ENCODE measurements at regions not wholly inside any gene's neighbourhood (a gene's known extent, or its start where the extent isn't known, plus 50 kb on each side); places are given as distances from the start of the nearest gene placed in this dataset.
"Not testable (repeated sequence)": the region's sequence is repeated elsewhere in the genome, so short reads cannot be mapped to it uniquely, and the experiment has no call there.

DNA sequence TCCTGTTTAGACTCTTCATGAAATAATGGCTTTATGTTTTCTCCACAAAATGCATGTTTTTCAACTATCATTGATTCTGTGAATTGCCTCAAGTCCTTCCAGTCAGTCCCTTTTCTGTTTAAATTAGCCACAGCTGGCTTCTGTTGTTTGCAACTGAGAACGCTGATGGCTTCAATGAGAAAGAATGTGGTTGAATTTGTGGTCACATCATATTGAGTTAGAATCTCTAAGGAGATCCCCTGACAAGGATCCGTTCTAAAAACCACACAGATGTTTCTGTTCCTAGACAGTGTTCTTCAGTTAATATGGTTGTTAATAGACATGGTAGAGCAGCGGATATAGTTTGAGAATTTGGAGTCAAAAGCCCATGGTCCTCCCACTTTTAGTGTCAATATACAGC, 323.6 kb upstream of the NOTCH2NLA start:
- intact Hi-C loops (cut with micrococcal nuclease); H3K9me3 ChIP-seq (replicated peaks); H3K27ac ChIP-seq (replicated peaks); DNase-seq; H3K4me3 ChIP-seq; H3K4me1 ChIP-seq; H3K36me3 ChIP-seq; H3K27me3 ChIP-seq (ENCODE audit: low read depth): not testable (repeated sequence)

DNA sequence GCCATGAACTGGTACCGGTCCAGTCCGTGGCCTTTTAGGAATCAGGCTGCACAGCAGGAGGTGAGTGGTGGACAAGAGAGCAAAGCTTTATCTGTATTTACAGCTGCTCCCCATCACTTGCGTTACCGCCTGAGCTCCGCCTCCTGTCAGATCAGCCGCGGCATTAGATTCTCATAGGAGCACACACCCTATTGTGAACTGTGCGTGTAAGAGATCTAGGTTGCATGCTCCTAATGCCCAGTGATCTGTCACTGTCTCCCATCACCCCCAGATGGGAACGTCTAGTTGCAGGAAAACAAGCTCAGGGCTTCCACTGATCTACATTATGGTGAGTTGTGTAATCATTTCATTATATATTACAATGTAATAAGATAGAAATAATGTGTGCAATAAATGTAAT, 319.9 kb upstream of the NOTCH2NLA start:
- H3K36me3 ChIP-seq; DNase-seq; H3K4me1 ChIP-seq; H3K27me3 ChIP-seq (ENCODE audit: low read depth); H3K4me3 ChIP-seq; H3K9me3 ChIP-seq (replicated peaks); intact Hi-C loops (cut with micrococcal nuclease); H3K27ac ChIP-seq (replicated peaks): not testable (repeated sequence)

DNA sequence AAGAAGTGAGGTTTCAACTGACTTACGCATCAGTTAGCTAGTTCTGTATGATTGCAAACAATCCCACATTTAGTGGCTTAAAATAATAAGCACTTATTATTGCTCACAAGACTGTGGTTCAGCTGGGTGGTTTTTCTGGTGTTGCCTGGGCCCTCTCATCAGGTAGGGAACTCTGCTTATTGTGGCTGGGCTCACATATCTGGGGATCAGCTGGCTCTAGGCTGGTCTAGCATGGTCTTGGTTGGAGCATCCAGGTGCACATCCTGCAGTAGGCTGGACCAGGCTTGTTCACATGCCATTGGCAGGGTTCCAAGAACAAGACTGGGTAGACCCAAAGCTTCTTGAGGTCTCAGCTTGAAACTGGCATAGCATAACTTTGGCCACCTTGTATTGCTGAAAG, 317.4 kb upstream of the NOTCH2NLA start:
- H3K4me1 ChIP-seq; H3K27me3 ChIP-seq (ENCODE audit: low read depth); H3K36me3 ChIP-seq; H3K9me3 ChIP-seq (replicated peaks); DNase-seq; H3K4me3 ChIP-seq; H3K27ac ChIP-seq (replicated peaks); intact Hi-C loops (cut with micrococcal nuclease): not testable (repeated sequence)

DNA sequence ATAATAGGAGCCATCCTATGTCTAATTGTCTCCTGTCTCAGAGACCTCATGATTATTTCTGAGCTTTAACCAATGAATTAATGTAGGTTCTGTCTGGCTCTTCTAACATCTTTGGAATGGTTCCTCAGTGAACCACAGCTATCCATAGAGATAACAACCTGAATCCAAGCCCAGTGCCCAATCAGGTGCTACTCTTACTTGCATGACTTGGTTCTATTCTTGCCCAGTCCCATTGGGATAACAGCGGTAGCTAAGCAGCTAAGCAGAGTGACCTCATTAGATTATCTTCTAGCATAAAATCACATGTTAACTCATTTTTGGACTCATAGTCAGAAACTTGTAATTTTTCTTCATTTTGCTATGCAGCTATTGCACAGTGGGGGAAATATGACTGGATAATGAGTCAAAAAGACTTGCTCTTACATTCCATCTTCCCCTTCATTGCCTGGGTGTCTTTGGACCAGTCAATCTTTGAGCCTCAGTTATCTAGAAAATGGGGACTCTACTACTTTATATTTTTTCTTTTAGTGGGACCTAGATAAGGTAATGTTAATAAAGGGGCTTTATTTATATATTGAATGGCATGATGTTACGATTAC, 309.1 kb upstream of the NOTCH2NLA start:
- H3K9me3 ChIP-seq (replicated peaks); H3K4me3 ChIP-seq; H3K4me1 ChIP-seq; H3K36me3 ChIP-seq; H3K27me3 ChIP-seq (ENCODE audit: low read depth); intact Hi-C loops (cut with micrococcal nuclease); H3K27ac ChIP-seq (replicated peaks); DNase-seq: not testable (repeated sequence)

DNA sequence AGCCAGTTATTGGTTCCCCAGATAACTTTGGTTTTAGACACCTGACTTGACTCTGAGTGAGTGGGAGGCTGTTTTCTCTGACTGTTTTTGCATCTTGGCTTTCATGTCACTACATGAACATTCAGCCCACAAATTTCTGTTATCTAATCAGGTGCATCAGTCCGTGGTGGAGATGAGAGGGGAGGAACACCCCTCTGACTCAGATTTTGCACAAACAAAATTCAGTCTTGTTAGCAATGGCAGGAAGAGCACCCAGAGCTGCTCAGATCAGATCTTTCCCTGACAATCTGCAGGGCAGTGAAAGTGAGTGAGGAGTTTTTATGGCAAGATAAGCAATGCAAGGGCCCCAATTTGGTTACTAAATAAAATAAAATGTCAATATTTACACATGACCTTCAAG, 307.2 kb upstream of the NOTCH2NLA start:
- DNase-seq; intact Hi-C loops (cut with micrococcal nuclease); H3K27me3 ChIP-seq (ENCODE audit: low read depth); H3K4me3 ChIP-seq; H3K4me1 ChIP-seq; H3K9me3 ChIP-seq (replicated peaks); H3K27ac ChIP-seq (replicated peaks); H3K36me3 ChIP-seq: not testable (repeated sequence)

DNA sequence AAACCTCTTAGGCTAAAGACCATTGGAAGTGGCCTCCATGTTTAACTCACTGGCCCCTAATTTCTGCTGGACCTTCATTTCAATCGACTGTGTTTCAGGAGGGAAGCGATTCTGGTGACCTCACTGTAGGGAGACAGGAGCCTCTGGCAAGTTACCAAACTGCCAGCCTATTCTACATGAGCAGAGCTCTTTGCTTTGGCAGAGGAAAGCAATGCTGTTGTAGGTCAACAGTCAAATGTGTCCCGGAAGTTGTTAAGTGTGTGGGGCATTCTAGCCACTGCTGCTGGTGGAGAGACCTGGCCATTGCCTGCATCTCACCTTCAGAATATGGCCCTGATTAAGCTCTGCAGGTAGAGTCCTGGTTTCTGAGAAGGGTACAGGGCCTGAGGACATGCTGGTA, 306.8 kb upstream of the NOTCH2NLA start:
- H3K27me3 ChIP-seq (ENCODE audit: low read depth); H3K9me3 ChIP-seq (replicated peaks); H3K27ac ChIP-seq (replicated peaks); intact Hi-C loops (cut with micrococcal nuclease); H3K36me3 ChIP-seq; H3K4me1 ChIP-seq; H3K4me3 ChIP-seq; DNase-seq: not testable (repeated sequence)

DNA sequence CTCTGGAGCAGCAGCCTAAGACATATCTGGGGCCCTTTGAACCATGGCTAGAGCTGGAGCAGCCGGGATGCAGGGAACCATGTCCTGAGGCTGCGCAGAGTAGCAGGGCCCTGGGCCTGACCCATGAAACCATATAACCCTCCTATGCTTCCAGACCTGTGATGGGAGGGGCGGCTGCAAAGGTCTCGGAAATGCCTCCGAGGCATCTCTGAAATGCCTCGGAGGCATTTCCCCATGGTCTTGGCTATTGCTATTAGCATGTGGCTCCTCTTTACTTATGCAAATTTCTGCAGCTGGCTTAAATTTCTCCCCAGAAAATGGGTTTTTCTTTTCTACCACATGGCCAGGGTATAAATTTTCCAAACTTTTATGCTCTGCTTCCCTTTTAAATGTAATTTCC, 302.1 kb upstream of the NOTCH2NLA start:
- H3K4me3 ChIP-seq; intact Hi-C loops (cut with micrococcal nuclease); H3K27ac ChIP-seq (replicated peaks): not testable (repeated sequence)

DNA sequence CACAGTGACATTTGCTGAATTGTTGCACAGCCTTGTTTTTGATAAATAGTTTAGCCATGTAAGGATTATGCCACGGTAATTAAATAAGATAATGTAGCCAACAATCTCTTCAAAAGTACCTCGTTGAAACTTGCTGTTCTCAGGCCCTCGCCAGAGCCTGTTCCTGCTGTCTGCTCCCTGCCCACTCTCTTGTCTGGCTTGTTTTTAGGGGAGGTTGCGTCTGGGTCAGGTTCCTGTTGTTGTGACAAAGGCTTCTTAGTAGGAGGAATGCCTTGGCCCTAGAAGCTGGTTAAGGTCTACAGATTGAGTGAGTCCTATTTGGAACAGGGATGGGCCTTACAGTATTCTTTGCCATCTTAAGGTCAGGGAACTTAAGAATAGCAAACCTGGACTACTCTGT, 294.0 kb upstream of the NOTCH2NLA start:
- H3K27ac ChIP-seq (replicated peaks); H3K9me3 ChIP-seq (replicated peaks); intact Hi-C loops (cut with micrococcal nuclease); DNase-seq; H3K27me3 ChIP-seq (ENCODE audit: low read depth); H3K36me3 ChIP-seq; H3K4me1 ChIP-seq; H3K4me3 ChIP-seq: not testable (repeated sequence)

More for the DNA sequence above, 302.1 kb upstream of the NOTCH2NLA start:
- H3K9me3 ChIP-seq (replicated peaks); H3K27me3 ChIP-seq (ENCODE audit: low read depth); H3K36me3 ChIP-seq; H3K4me1 ChIP-seq; DNase-seq: not testable (repeated sequence)

DNA sequence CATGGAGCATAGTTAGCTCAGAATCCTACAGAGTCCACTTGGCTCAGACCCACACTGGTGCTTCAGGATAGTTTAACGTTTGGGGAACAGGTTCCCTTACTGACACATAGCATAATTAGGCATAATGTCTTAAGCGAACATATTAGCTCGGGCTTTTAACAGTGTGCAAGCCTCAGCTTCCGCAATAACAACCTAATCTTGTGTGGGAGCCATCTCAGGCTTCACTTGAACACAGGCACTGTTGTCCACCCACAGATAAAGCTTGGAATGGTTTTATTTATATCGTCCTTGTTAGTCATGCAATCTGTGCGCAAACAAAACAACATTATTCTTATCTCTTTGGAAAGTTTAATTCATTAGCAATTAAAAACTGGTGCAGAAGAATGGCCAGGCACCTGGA, 293.5 kb upstream of the NOTCH2NLA start:
- DNase-seq; H3K36me3 ChIP-seq; H3K27me3 ChIP-seq (ENCODE audit: low read depth); H3K4me1 ChIP-seq; intact Hi-C loops (cut with micrococcal nuclease); H3K4me3 ChIP-seq; H3K27ac ChIP-seq (replicated peaks); H3K9me3 ChIP-seq (replicated peaks): not testable (repeated sequence)

DNA sequence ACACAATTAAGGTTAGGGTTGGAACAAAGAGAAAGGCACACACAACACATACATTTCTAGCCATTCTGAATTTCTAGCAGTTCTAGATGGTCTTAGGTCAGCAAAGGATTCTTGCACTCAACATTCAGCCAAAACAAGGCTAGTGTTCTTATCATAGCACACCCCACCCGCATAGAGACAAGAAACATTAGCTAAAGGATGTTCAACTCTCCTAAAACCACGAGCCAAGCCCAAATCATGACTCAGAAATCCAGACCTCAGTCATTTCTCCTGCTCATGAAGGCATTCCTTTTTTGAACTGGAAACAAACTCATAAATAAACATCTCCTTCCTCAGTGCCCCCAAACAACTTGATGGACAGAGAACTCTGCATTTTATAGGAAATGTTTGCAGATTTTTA, 293.0 kb upstream of the NOTCH2NLA start:
- intact Hi-C loops (cut with micrococcal nuclease); H3K27me3 ChIP-seq (ENCODE audit: low read depth); DNase-seq; H3K36me3 ChIP-seq; H3K9me3 ChIP-seq (replicated peaks); H3K4me1 ChIP-seq; H3K27ac ChIP-seq (replicated peaks); H3K4me3 ChIP-seq: not testable (repeated sequence)

DNA sequence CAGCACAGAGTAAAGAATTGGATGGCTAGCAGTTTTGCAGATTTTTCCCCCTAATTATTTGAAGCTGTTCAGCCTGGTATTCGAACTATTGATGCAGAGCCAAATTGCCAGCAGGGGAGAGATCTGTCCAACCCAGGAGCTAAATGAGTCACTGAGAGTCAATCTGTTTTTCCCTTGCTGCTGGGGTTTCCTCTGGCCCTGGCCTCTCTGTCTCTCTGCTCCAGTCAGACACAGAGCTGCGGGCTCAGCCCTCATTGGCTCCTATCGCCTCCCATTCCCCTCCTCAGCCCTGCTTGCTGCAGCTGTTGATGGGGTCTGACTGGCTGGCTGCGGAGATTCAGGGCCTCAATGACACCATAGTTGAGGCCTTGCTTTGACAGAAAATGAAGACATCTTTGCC, 284.9 kb upstream of the NOTCH2NLA start:
- H3K27me3 ChIP-seq (ENCODE audit: low read depth); intact Hi-C loops (cut with micrococcal nuclease); H3K36me3 ChIP-seq; H3K9me3 ChIP-seq (replicated peaks); H3K4me1 ChIP-seq; DNase-seq; H3K4me3 ChIP-seq; H3K27ac ChIP-seq (replicated peaks): not testable (repeated sequence)

DNA sequence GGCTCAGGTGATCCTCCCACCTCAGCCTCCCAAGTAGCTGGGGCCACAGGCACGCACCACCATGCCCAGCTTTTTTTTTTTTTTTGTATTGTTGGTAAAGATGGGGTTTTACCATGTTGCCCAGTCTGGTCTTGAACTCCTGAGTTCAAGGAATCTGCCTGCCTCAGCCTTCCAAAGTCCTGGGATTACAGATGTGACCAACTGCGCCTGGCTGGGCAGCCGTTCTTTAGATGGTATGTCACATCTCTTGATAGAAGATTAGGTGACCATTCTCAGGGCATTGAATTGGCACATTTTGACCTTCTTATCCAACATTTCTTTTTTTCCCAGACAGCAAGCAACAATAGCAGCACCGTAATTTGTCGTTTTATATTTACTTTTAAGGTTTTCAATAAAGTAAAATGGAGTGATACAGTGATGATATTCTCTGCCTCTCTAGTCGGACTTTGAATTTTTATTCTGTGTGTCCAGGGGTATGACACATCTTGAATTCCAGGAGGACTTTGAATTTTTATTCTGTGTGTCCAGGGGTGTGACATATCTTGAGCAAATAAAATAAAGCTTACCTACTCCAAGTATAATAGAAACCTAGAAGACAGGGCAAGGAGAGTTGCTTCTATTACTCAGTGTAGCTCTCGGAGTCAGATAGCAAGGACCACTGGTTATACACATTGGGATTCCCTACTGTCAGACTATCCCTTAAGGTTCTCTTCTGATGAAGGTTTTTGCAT, 282.4 kb upstream of the NOTCH2NLA start:
- intact Hi-C loops (cut with micrococcal nuclease); H3K27me3 ChIP-seq (ENCODE audit: low read depth); H3K36me3 ChIP-seq; H3K9me3 ChIP-seq (replicated peaks); H3K4me3 ChIP-seq; H3K4me1 ChIP-seq; H3K27ac ChIP-seq (replicated peaks); DNase-seq: not testable (repeated sequence)

DNA sequence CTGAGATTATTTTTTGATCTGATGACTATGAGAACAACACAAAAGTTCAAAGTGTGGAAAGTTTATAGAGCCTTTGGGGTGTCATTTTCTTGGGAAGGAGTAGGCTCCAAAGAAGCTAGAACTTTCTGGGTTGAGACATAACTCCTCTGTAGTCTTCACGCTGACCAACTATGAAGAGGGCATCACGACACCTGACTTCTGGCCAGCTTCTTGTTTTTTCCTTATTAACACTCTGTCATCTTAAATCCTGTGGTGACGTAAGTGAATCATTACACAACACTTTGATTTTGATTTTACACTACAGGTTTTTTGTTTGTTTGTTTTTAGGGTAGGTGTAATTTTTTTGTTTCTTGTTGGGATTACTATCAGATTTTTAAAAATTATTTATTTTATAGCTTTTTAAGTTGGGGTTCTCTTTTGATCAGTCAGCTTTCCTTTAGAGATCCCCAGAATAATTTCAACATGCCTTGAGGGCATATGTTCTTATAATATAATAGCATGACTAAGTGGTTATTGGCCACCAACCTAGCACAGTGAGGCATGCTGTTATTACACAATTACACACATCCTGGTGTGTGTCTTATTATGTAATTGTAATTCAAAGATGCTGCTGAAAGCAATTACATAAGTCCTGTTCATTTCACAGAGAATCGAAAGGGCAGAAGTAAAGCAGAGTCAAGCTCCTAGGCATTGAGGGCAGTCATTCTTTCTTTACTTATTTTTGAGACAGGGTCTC, 281.6 kb upstream of the NOTCH2NLA start:
- H3K4me1 ChIP-seq; DNase-seq; H3K27ac ChIP-seq (replicated peaks); intact Hi-C loops (cut with micrococcal nuclease); H3K4me3 ChIP-seq; H3K36me3 ChIP-seq; H3K27me3 ChIP-seq (ENCODE audit: low read depth); H3K9me3 ChIP-seq (replicated peaks): not testable (repeated sequence)

DNA sequence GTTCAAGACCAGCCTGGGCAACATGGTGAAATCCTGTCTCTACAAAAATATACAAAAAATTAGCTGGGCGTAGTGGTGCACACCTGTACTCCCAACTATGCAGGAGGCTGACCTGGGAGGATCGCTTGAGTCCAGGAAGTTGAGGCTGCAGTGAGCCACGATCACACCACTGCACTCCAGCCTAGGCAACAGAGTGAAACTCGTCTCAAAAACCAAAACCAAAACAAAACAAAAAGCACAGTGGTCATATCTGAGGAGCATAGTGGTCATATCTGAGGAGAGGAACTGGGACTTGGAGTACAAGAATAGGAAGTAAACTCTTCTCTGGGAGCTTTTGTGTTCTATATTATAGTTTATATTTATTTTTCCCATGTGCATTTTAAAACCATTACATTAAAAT, 275.3 kb upstream of the NOTCH2NLA start:
- H3K4me3 ChIP-seq; H3K36me3 ChIP-seq; H3K27ac ChIP-seq (replicated peaks); intact Hi-C loops (cut with micrococcal nuclease); H3K27me3 ChIP-seq (ENCODE audit: low read depth); H3K4me1 ChIP-seq; DNase-seq; H3K9me3 ChIP-seq (replicated peaks): not testable (repeated sequence)

Measured in left ventricle myocardium inferior (tissue), 1 donor.